ENCODE measurements at regions not wholly inside any gene's neighbourhood (a gene's known extent, or its start where the extent isn't known, plus 50 kb on each side); places are given as distances from the start of the nearest gene placed in this dataset.

- FAIRE-seq (no peak), DNase-seq (ENCODE audit: insufficient read length, low spot score) (no peak)
- no peak for TF ChIP-seq POLR2AphosphoS5 (IDR thresholded peaks at IDR 0.05; ENCODE audit: low read depth, low read length)
- no peak for TF ChIP-seq TAF1 (IDR thresholded peaks at IDR 0.05; ENCODE audit: low read depth, low read length)
- no peak for TF ChIP-seq POLR2A (IDR thresholded peaks at IDR 0.05; ENCODE audit: low read depth, low read length)
- no peak for TF ChIP-seq POU2F2 (IDR thresholded peaks at IDR 0.05; ENCODE audit: low read depth, low read length)
- TF ChIP-seq SPI1 (IDR thresholded peaks at IDR 0.05; ENCODE audit: low read depth, low read length), result no peak
- no peak for TF ChIP-seq PAX5 (IDR thresholded peaks at IDR 0.05; ENCODE audit: insufficient read depth, low read length, severe bottlenecking)
Observed at GRCh38 chr14:61226015-61226654, 55.0 kb downstream of the TMEM30B start.

GRCh38 chr14:61225344-61225743, 55.8 kb downstream of the TMEM30B start:
- FAIRE-seq (no peak), DNase-seq (ENCODE audit: insufficient read length, low spot score) (no peak)
- no peak for TF ChIP-seq SPI1 (IDR thresholded peaks at IDR 0.05; ENCODE audit: low read depth, low read length)
- TF ChIP-seq POLR2AphosphoS5 (IDR thresholded peaks at IDR 0.05; ENCODE audit: low read depth, low read length), result no peak
- TF ChIP-seq PAX5 (IDR thresholded peaks at IDR 0.05; ENCODE audit: insufficient read depth, low read length, severe bottlenecking), result no peak
- no peak for TF ChIP-seq POLR2A (IDR thresholded peaks at IDR 0.05; ENCODE audit: low read depth, low read length)
- TF ChIP-seq TAF1 (IDR thresholded peaks at IDR 0.05; ENCODE audit: low read depth, low read length), result no peak
- no peak for TF ChIP-seq POU2F2 (IDR thresholded peaks at IDR 0.05; ENCODE audit: low read depth, low read length)

- no peak for DNase-seq (ENCODE audit: insufficient read length, low spot score)
Observed at GRCh38 chr14:61223552-61223951, 57.6 kb downstream of the TMEM30B start.

GRCh38 chr14:61222388-61222787, 58.8 kb downstream of the TMEM30B start:
- TF ChIP-seq POLR2AphosphoS5 (IDR thresholded peaks at IDR 0.05; ENCODE audit: low read depth, low read length) (no peak), SPI1 (IDR thresholded peaks at IDR 0.05; ENCODE audit: low read depth, low read length) (no peak), POLR2A (IDR thresholded peaks at IDR 0.05; ENCODE audit: low read depth, low read length) (no peak), POU2F2 (IDR thresholded peaks at IDR 0.05; ENCODE audit: low read depth, low read length) (no peak), TAF1 (IDR thresholded peaks at IDR 0.05; ENCODE audit: low read depth, low read length) (no peak)
- FAIRE-seq (no peak), DNase-seq (ENCODE audit: insufficient read length, low spot score) (no peak)

More at GRCh38 chr14:61223552-61223951, 57.6 kb downstream of the TMEM30B start:
- no peak for FAIRE-seq
- no peak for TF ChIP-seq TAF1 (IDR thresholded peaks at IDR 0.05; ENCODE audit: low read depth, low read length)
- TF ChIP-seq POLR2A (IDR thresholded peaks at IDR 0.05; ENCODE audit: low read depth, low read length), result no peak
- no peak for TF ChIP-seq PAX5 (IDR thresholded peaks at IDR 0.05; ENCODE audit: insufficient read depth, low read length, severe bottlenecking)
- no peak for TF ChIP-seq POU2F2 (IDR thresholded peaks at IDR 0.05; ENCODE audit: low read depth, low read length)
- no peak for TF ChIP-seq POLR2AphosphoS5 (IDR thresholded peaks at IDR 0.05; ENCODE audit: low read depth, low read length)
- no peak for TF ChIP-seq SPI1 (IDR thresholded peaks at IDR 0.05; ENCODE audit: low read depth, low read length)

- DNase-seq (ENCODE audit: insufficient read length, low spot score) (no peak), FAIRE-seq (no peak)
- TF ChIP-seq POU2F2 (IDR thresholded peaks at IDR 0.05; ENCODE audit: low read depth, low read length) (no peak), TAF1 (IDR thresholded peaks at IDR 0.05; ENCODE audit: low read depth, low read length) (no peak), SPI1 (IDR thresholded peaks at IDR 0.05; ENCODE audit: low read depth, low read length) (no peak), PAX5 (IDR thresholded peaks at IDR 0.05; ENCODE audit: insufficient read depth, low read length, severe bottlenecking) (no peak), POLR2AphosphoS5 (IDR thresholded peaks at IDR 0.05; ENCODE audit: low read depth, low read length) (no peak), POLR2A (IDR thresholded peaks at IDR 0.05; ENCODE audit: low read depth, low read length) (no peak)
Observed at GRCh38 chr14:61221906-61222305, 59.2 kb downstream of the TMEM30B start.

- DNase-seq (ENCODE audit: insufficient read length, low spot score) (no peak), FAIRE-seq (no peak)
- TF ChIP-seq PAX5 (IDR thresholded peaks at IDR 0.05; ENCODE audit: insufficient read depth, low read length, severe bottlenecking), result no peak
- TF ChIP-seq TAF1 (IDR thresholded peaks at IDR 0.05; ENCODE audit: low read depth, low read length), result no peak
- TF ChIP-seq SPI1 (IDR thresholded peaks at IDR 0.05; ENCODE audit: low read depth, low read length), result no peak
- TF ChIP-seq POU2F2 (IDR thresholded peaks at IDR 0.05; ENCODE audit: low read depth, low read length), result no peak
- TF ChIP-seq POLR2AphosphoS5 (IDR thresholded peaks at IDR 0.05; ENCODE audit: low read depth, low read length), result no peak
- TF ChIP-seq POLR2A (IDR thresholded peaks at IDR 0.05; ENCODE audit: low read depth, low read length), result no peak
Observed at GRCh38 chr14:61219673-61220072, 61.5 kb downstream of the TMEM30B start.

GRCh38 chr14:61219256-61219655, 61.9 kb downstream of the TMEM30B start:
- no peak for TF ChIP-seq POU2F2 (IDR thresholded peaks at IDR 0.05; ENCODE audit: low read depth, low read length)
- no peak for TF ChIP-seq SPI1 (IDR thresholded peaks at IDR 0.05; ENCODE audit: low read depth, low read length)
- TF ChIP-seq POLR2AphosphoS5 (IDR thresholded peaks at IDR 0.05; ENCODE audit: low read depth, low read length), result no peak
- no peak for TF ChIP-seq TAF1 (IDR thresholded peaks at IDR 0.05; ENCODE audit: low read depth, low read length)
- TF ChIP-seq POLR2A (IDR thresholded peaks at IDR 0.05; ENCODE audit: low read depth, low read length), result no peak
- DNase-seq (ENCODE audit: insufficient read length, low spot score) (no peak), FAIRE-seq (no peak)

GRCh38 chr14:61218767-61219166, 62.4 kb downstream of the TMEM30B start:
- FAIRE-seq (no peak), DNase-seq (ENCODE audit: insufficient read length, low spot score) (no peak)
- TF ChIP-seq POLR2A (IDR thresholded peaks at IDR 0.05; ENCODE audit: low read depth, low read length) (no peak), POU2F2 (IDR thresholded peaks at IDR 0.05; ENCODE audit: low read depth, low read length) (no peak), POLR2AphosphoS5 (IDR thresholded peaks at IDR 0.05; ENCODE audit: low read depth, low read length) (no peak), PAX5 (IDR thresholded peaks at IDR 0.05; ENCODE audit: insufficient read depth, low read length, severe bottlenecking) (no peak), TAF1 (IDR thresholded peaks at IDR 0.05; ENCODE audit: low read depth, low read length) (no peak), SPI1 (IDR thresholded peaks at IDR 0.05; ENCODE audit: low read depth, low read length) (no peak)

GRCh38 chr14:61218157-61218556, 63.0 kb downstream of the TMEM30B start:
- TF ChIP-seq PAX5 (IDR thresholded peaks at IDR 0.05; ENCODE audit: insufficient read depth, low read length, severe bottlenecking), result no peak
- no peak for TF ChIP-seq TAF1 (IDR thresholded peaks at IDR 0.05; ENCODE audit: low read depth, low read length)
- no peak for TF ChIP-seq POLR2AphosphoS5 (IDR thresholded peaks at IDR 0.05; ENCODE audit: low read depth, low read length)
- TF ChIP-seq POLR2A (IDR thresholded peaks at IDR 0.05; ENCODE audit: low read depth, low read length), result no peak
- TF ChIP-seq POU2F2 (IDR thresholded peaks at IDR 0.05; ENCODE audit: low read depth, low read length), result no peak
- no peak for TF ChIP-seq SPI1 (IDR thresholded peaks at IDR 0.05; ENCODE audit: low read depth, low read length)
- FAIRE-seq (no peak), DNase-seq (ENCODE audit: insufficient read length, low spot score) (no peak)

- DNase-seq (ENCODE audit: insufficient read length, low spot score) (no peak), FAIRE-seq (no peak)
- TF ChIP-seq TAF1 (IDR thresholded peaks at IDR 0.05; ENCODE audit: low read depth, low read length) (no peak), PAX5 (IDR thresholded peaks at IDR 0.05; ENCODE audit: insufficient read depth, low read length, severe bottlenecking) (no peak), POLR2A (IDR thresholded peaks at IDR 0.05; ENCODE audit: low read depth, low read length) (no peak), POLR2AphosphoS5 (IDR thresholded peaks at IDR 0.05; ENCODE audit: low read depth, low read length) (no peak), SPI1 (IDR thresholded peaks at IDR 0.05; ENCODE audit: low read depth, low read length) (no peak), POU2F2 (IDR thresholded peaks at IDR 0.05; ENCODE audit: low read depth, low read length) (no peak)
Observed at GRCh38 chr14:61217516-61217915, 63.6 kb downstream of the TMEM30B start.

Measured in GM12891 (cell line).